Stimulated activated CD8-positive, alpha-beta memory T cell treated with anti-CD3 and anti-CD28 coated beads, Interleukin-2, amount 100 ng/mL, for 48 hours (primary cell): ENCODE measurements at regions not wholly inside any gene's neighbourhood (a gene's known extent, or its start where the extent isn't known, plus 50 kb on each side); places are given as distances from the start of the nearest gene placed in this dataset.
"Not testable (repeated sequence)": the region's sequence is repeated elsewhere in the genome, so short reads cannot be mapped to it uniquely, and the experiment has no call there.

Source experiments
- DNase-seq, 2 donors: peaks; one replicate each; pipeline ENCODE4 v3.0.0-alpha.2; 2020; ENCODE audit warnings: low read depth in 2 of 2

DNA sequence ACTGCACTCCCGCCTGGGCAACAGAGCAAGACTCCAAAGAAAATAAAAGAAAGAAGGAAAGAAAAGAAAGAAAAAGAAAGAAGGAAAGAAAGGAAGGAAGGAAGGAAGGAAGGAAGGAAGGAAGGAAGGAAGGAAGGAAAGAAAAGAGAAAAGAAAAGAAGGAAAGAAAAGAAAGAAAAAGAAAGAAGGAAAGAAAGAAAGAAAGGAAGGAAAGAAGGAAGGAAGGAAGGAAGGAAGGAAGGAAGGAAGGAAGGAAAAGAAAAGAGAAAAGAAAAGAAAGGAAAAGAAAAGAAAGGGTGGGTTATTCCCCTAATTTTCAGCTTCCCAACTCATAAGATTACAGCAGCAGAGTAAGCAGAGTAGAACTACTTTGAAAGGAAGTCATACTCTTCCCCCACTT is 64.4 kb downstream of the TMEM200C start:
- not testable (repeated sequence) for DNase-seq

DNA sequence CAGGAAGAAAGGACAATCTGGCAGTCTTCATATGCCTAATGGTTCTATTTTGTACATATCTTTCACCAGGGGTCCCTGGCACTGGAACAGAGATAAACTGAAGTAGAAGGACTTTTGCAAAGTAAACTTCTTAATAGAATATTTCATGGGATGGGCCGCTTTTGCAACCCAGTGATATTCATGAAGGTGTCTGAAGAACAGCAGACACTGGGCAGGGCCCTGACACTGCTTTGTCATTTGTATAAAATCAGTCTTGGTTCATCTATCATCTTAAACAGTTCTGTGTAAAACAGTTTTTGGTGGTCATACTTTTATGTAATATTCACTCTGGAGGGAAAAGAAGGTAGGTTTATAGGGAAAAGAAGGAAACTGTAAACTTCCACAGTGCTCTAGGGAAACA is 66.4 kb downstream of the TMEM200C start:
- DNase-seq, result no peak

DNA sequence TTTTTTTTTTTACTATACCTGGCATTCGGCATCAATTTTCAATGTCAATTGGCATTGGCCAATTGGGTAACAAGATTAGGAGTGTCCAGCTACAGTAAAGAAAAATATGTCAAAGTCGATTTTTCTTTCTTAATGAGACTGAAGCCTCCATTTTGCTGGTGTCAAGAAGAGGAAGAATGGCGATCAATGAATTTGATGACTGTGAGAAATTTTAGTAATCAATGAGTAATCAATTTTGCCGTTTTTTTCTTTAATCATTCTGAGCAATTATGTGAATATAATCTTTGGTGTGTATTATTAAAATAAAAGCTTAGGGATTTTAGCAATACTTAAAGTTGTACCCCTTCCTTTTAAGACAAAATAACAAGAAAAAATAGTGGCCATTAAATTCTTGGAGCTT is 69.7 kb downstream of the TMEM200C start:
- no peak for DNase-seq

DNA sequence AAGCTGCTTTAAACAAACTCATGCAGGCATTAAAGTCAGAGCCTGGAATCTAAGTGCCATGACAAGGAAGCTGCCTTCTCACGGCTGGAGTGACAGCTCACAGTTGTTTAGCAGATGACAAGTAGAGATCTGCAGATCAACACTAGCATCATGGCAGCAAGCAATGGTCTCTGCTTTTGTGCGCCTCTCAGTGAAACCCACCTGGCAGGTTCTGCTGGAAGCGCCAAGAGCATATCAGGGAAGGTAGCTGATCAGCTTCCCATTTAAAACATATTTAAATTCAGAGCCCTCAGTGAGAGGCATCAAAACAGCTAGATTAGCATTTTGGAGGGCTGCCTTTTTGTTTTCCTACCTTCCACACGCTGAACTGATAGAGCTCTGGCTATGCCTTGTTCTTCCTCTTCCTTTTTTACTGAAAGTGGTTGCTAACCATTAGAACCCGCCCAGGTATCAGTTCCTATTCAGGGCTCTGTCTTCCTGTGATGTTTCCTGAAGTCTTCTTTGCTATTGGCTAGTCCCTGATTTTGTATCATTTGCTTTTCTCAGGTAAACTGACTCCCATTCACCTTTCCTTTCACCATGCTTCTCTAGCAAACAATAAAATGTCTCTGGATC is 70.8 kb downstream of the TMEM200C start:
- no peak for DNase-seq

DNA sequence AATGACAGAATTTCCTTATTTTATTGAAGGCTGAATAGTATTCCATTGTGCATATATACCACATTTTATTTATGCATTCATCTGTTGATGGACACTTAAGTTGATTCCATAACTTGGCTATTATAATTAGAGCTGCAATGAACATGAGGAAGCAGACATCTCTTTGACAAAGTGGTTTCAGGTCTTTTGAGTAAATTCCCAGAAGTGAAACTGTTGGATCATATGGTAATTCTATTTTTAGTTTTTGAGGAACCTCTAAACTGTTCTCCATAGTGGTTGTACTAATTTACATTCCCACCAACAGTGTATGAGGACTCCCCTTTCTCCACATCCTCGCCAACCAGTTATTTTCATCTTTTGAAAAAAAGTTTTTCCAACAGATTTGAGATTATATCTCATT is 77.5 kb downstream of the TMEM200C start:
- DNase-seq, result no peak

DNA sequence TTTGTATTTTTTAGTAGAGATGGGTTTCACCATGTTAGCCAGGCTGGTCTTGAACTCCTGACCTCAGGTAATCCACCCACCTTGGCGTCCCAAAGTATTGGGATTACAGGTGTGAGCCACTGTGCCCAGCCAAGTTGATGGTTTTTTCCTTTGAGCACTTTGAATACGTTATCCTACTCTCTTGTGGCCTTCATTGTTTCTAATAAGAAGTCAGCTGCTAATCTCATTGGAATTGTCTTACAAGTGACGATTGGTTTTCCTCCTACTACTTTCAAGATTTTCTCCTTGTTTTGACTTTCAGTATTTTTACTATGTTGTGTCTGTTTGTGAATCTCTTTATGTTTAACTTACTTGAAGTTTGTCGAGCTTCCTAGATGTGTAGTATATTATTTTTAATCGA is 88.5 kb downstream of the TMEM200C start:
- DNase-seq, result no peak

DNA sequence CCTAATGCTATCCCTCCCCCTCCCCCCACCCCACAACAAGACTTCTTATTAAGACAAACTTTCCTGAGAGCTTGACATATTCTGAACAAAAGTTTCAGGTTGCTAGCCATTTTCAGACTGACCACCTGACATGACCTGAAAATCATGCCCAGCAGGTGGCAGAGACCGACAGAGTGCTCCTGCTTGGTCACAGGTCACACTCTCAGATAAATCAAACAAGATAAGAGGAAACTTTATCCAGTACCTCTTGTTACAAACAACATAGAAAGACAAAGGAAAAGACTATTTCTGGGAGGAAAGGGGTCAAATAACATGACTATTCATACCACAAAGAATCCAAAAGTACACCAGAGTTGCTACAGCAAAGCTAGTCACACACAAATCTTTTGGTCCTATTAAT is 107.4 kb downstream of the TMEM200C start:
- no peak for DNase-seq

DNA sequence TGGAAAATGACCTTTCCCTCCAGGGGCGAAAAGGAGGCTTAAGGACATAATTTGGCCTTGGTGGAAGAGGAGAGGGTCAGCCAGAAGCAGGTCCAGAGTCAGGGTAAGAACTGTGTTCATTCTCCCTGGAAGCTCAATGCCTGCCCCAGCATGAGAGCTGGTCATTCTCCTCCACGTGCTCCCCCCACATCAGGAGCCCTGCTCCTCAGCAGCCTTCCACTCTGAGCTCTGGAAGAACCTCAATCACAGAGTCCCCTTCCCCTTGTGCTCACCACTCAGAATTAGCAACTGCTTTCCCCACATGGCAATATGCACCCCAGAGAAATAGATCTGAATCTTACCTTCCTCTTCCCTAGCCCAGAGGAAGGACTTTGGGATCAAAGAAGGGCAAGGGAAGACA is 115.4 kb downstream of the TMEM200C start:
- DNase-seq, result no peak

DNA sequence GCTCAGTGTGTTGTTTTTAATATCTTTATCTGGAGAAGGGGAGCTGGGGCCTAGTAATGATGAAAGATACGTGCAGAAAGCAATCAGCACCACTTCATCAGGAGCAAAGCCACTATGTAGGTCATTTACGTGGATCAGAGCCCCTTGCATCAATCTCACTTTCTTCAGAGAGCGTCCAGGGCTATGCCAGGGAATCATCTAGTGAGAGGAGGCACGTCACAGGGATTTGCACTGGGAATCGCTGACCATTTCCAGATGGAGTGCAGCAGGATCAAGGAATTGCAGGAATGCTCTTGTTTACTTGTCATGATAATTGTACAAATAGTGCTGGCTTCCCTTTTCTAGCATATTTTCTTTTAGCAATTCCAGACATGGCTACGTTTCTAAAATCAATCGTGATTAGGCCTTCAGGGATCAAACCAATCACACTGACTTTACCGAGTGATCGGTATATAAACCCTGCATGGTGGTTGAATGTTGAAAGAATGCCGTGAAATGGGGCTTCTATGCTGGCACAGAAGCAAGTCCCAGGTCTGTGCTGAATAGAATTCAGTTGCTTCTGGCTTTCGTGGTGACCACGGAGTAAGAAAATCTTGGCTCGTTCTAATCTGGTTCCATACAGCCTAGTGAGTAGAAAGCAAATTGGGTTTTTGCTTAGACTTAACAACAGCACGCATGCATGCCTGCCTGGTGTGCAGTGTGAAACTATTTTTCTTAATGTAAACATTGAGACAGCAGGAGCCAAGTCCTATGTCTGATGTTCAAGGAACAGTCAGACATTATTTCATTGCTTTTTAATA is 122.8 kb downstream of the TMEM200C start:
- DNase-seq, result no peak

DNA sequence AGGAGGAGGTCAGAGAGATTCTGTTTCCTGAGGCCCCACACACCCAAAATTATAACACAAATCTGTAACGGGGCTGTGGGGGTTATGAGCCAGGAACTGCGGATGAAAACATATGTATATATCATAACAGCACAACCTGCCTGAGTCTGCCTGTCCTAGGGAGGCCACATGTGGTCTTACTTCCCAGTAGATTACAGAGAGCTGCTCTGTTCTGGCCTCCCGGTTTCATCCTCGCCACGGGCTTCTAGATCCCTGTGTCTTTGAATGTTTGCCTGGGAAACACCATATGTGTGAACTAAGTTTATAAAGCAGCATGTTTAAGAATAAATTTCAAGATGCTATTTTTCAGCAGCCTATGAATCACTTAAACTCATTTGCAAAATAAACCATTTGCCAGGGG is 124.0 kb downstream of the TMEM200C start:
- no peak for DNase-seq

DNA sequence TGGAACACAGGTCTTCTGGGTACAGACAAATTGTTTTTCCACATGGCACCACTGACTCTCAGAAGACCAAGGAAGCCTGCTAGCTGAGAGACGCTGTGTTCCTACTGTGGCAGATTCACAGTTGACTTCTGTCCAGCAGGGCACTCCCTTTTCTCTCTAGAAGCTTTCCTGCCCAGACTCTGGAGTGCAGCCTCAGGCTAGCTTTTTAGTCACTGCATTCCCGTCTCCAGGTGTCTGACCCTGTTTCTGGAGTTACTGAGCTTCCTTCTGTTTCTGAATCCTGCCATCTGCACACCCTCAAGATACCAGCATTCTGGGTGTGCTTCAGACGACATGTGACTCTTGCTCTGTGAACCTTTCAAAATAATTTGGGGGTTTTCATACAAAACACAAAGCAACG is 125.1 kb downstream of the TMEM200C start:
- no peak for DNase-seq

DNA sequence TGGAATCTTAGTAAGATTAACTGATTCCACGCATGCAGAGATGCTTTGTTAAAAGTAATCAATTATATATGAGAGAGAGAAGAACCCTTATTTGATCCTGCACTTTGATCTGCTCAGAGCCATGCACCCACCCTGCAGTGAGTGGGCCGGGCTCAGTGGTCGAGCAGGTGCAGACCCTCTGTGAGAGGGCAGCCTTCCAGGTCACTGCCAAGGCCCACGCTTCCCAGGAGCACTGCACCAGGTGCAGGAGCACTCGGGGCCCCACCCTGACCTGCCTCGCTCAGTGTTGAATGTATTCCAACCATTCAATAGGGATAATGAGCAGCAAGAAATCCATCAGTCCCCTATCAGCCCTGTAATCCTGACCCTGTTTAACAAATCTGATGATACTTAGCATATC is 126.9 kb downstream of the TMEM200C start:
- DNase-seq, result no peak

DNA sequence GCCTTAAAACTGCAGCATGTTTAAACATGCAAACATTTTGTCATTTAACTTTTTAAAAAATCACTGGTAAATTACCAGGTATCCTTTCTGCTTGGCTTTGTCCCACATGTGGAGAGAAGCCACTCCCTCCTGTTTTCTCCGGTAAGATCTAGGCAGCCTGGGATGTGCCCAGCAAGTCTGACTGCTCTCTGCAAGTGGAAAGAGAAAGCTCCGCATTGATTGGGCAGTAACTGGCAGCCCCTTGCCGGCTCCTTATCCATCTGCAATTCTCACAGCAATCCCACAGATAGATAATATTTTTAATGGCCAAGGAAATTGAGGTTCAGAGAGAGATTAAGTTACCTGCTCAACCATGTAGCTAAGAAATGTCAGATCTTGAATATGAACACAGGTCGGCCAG is 136.1 kb downstream of the TMEM200C start:
- DNase-seq, result no peak

DNA sequence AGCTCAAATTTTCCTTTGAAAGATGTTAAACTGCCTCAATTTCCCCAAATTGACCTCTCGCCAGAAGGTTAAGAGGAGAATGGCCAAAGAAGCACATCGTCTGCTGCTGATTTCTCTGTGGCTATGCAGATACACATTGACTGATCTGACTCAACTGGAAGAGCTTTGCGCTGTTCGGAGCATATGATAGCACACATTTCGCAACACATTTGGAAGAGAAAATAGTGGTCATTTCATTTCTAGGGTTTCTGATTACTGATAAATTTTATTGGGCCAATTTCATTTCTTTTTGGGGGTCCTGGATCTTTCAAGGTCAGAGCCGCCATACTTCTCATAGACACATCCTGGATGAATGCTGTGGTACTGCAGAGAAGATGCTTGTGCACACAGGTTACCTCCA is 138.5 kb downstream of the TMEM200C start:
- DNase-seq, result no peak

DNA sequence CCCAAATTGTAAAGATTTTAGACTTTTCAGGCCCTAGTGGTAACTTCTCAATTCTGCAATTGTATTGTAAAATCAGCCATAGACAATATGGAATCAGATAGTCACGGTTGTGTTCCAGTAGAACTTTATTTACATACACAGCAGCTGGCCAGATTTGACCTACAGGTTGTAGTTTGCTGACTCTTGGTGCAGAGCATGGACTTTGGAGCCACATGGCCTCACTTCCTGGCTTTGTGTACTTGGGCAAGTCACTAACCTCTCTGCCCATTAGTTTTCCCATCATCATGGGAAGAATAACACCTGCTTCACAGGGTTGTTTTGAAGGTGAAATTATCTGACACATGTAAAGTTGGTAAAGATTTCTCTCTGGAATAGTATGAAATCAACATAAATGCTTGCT is 147.6 kb downstream of the TMEM200C start:
- no peak for DNase-seq

DNA sequence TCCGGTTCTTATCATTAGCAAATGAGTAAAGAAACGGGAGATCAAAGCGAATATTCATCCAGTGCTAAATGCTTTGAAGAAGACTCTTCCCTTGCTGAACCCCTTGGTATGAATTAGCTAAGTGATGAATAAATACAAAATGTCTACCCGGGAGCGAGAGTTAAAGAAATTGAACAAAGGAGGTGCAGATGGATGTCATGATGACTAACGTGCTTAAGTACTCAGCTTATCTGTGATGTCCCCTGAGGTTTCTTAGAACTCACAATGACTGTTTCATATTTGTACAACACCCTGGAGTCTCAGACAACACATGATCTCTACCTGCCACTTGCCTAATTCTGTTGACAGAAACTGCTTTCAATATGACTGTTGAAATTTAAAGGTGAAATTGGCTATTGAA is 148.5 kb downstream of the TMEM200C start:
- no peak for DNase-seq

DNA sequence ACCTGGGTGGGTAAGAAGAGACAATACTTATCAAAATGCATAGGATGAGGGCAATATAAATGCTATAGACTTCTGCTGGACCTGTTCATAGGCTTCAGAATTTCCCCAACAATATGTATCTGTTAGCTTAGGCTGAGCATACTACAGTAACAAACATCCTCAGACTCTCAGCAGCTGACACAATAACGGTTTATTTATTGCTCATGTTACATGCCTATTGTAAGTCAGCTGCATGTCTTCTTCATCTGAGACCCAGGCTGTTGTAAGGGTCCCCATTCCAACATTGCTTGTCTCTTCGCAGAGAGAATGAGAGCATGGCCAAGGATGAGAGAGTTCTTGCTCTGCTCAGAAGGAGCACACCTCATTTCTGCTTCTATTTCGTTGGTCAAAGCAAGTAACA is 150.7 kb downstream of the TMEM200C start:
- DNase-seq, result no peak

DNA sequence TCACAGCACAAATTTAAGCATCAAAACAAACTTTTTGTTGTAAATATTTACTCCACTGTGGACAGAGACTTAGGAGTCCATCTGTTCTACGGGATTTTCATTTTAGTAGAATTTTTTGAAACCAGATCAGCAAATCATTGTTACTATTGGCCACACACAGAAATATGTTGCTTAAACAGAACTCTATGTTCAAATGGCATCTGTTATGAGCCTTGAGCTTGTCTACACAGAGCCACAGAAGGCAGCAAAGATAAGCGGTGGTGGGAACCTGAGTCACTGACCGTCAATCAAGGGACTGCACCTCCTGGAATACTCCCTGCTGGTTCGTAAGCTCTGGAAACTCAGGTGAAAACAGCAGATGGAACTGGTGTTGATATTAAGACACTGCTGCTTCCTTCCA is 156.8 kb downstream of the TMEM200C start:
- DNase-seq, result no peak

DNA sequence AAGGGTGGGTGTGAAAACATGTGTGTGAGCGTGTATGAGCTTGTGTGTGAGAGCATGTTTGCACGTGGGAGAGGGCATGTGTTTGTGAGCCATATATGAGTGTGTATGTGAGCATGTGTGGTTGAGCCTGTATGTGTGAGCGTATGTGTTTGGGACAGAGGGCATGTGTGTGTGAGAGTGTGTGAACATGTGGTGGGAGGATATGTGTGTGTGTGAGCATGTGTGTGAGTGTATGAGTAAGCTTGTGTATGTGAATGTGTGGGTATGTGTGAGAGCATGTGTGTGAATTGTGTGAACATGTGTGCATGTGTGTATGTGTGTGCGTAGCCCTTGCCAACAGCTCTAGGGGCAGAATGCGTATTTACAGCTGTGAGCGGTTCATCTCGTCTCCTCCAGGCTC is 163.0 kb downstream of the TMEM200C start:
- DNase-seq, result no peak

DNA sequence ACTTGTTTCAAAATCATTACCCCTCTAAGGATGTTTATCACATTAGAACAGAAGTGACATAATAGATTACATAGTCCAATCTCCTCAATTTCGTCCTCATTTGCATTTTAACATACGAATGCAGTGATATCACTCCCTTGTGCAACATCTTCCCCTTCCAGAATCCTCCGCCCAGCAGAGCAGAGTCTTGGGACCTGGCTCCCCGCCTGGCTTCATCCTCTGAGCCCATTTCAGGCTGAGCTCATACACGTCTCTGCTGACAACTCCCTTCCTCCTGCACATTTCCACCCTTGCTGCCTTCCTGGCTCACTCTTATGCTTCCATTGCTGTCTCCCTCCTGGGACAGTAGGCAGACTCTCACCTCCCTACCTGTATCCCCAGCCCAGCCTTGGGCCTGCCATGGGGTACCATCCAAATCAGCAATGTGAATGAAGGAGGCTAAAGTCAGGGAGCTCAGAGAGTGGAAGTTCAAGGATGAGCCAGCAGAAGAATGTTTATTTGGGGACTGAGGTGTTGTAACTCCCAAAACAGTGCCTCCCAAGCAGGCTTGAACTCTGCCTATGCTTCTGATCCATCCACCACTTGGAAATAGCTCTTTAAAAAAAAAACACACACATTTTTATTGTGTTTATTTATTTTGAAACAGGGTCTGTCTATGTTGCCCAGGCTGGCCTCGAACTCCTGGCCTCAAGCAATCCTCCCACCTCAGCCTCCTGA is 165.2 kb downstream of the TMEM200C start:
- DNase-seq, result no peak

DNA sequence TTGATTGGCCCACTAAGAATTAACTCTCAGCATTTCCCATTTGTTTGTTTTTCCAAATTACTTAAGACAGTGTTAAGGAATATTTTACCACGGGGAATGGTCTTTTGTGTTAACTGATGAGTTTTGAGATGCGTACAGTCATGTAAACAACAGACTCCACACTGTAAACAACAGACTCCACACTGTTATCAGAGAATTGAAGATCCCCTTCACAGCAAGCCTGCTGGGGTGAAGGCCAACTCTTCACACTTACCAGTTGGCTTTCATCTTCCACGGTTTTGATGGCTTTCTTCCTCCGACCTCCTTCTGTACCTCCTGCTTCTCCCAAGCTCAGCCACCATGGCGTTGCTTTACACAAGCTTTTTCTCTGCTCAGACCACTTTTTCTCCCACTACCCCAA is 166.8 kb downstream of the TMEM200C start:
- no peak for DNase-seq

DNA sequence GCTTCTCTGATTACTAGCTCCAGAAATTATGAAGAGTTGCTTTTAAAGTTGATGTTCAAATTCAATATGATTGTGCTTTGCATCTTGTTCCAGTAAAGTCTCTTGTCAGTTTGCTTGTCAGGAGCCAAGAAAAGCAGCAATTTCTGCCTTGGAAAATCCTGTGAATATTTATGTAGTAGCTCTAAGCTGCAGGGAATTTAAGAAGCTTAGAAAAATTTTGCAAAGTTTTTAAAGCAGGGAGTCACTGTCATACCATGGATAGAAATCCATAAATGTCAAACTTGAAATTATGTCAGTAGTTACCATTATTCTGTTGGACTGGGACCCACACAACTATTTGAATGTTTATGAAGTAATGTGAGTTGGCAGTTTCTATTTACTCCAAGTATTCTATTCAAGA is 169.3 kb downstream of the TMEM200C start:
- no peak for DNase-seq

DNA sequence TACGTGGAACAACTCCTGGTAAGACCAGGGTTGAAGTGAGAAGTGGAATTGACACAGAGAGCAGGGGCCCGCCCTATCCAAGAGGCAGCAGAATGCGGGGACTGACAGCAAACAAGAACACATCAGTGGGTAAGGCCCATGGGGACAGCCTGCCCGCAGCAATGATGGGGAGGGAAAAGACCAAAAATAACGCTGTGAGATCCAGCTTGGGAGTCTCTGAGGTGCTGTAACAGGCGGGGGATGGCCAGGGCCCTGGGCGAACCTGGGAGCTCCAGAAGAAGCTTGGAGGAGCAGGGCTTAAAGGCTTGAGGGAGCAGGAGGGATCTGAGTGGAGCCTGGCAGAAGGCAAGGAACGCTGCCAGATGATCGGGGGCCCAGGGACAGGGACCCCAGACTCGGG is 173.4 kb downstream of the TMEM200C start:
- no peak for DNase-seq
